ENCODE measurements at regions not wholly inside any gene's neighbourhood (a gene's known extent, or its start where the extent isn't known, plus 50 kb on each side); places are given as distances from the start of the nearest gene placed in this dataset.
"Not testable (repeated sequence)": the region's sequence is repeated elsewhere in the genome, so short reads cannot be mapped to it uniquely, and the experiment has no call there.

- DNase-seq, result no peak
Observed at GRCh38 chr4:60400593-60400992, 799.5 kb upstream of the ADGRL3 start.

GRCh38 chr4:60404027-60404426 lies 796.1 kb upstream of the ADGRL3 start:
- no peak for DNase-seq

GRCh38 chr4:60422439-60422838 lies 777.7 kb upstream of the ADGRL3 start:
- DNase-seq, result no peak

- not testable (repeated sequence) for DNase-seq
Observed at GRCh38 chr4:60423573-60424184, 776.4 kb upstream of the ADGRL3 start.

- DNase-seq, result no peak
Observed at GRCh38 chr4:60432911-60433310, 767.2 kb upstream of the ADGRL3 start.

GRCh38 chr4:60443068-60443467 lies 757.1 kb upstream of the ADGRL3 start:
- DNase-seq, result no peak

GRCh38 chr4:60443796-60444195 lies 756.3 kb upstream of the ADGRL3 start:
- no peak for DNase-seq

GRCh38 chr4:60450054-60450453 lies 750.1 kb upstream of the ADGRL3 start:
- no peak for DNase-seq

GRCh38 chr4:60452266-60452665 lies 747.9 kb upstream of the ADGRL3 start:
- no peak for DNase-seq

- no peak for DNase-seq
Observed at GRCh38 chr4:60455380-60455779, 744.7 kb upstream of the ADGRL3 start.

GRCh38 chr4:60461551-60461950 lies 738.6 kb upstream of the ADGRL3 start:
- no peak for DNase-seq

- no peak for DNase-seq
Observed at GRCh38 chr4:60463857-60464502, 736.1 kb upstream of the ADGRL3 start.

GRCh38 chr4:60482921-60483351 lies 717.2 kb upstream of the ADGRL3 start:
- no peak for DNase-seq

- DNase-seq, result no peak
Observed at GRCh38 chr4:60485276-60485675, 714.9 kb upstream of the ADGRL3 start.

GRCh38 chr4:60487118-60487761 lies 712.9 kb upstream of the ADGRL3 start:
- not testable (repeated sequence) for DNase-seq

GRCh38 chr4:60500810-60501209 lies 699.3 kb upstream of the ADGRL3 start:
- DNase-seq, result no peak

- DNase-seq, result no peak
Observed at GRCh38 chr4:60502733-60503132, 697.4 kb upstream of the ADGRL3 start.

- DNase-seq, result no peak
Observed at GRCh38 chr4:60506061-60506460, 694.1 kb upstream of the ADGRL3 start.

GRCh38 chr4:60522265-60522664 lies 677.9 kb upstream of the ADGRL3 start:
- no peak for DNase-seq

GRCh38 chr4:60531776-60532379 lies 668.2 kb upstream of the ADGRL3 start:
- no peak for DNase-seq

- no peak for DNase-seq
Observed at GRCh38 chr4:60544981-60545380, 655.1 kb upstream of the ADGRL3 start.

- DNase-seq, result no peak
Observed at GRCh38 chr4:60562334-60562733, 637.8 kb upstream of the ADGRL3 start.

- DNase-seq, result no peak
Observed at GRCh38 chr4:60565558-60565957, 634.6 kb upstream of the ADGRL3 start.

GRCh38 chr4:60575336-60575735 lies 624.8 kb upstream of the ADGRL3 start:
- DNase-seq, result no peak

Data from activated CD4-positive, alpha-beta T cell treated with anti-CD3 and anti-CD28 coated beads, Interleukin-2, Interleukin-6, amounts not matched to agents 100 ng/mL and 50 ng/mL, durations not matched to agents 16 hours and 8 hours (primary cell).